CD4-positive, alpha-beta T cell treated with Interferon alpha-2 for 1 hour (primary cell): ENCODE measurements at regions not wholly inside any gene's neighbourhood (a gene's known extent, or its start where the extent isn't known, plus 50 kb on each side); places are given as distances from the start of the nearest gene placed in this dataset.
"Not testable (repeated sequence)": the region's sequence is repeated elsewhere in the genome, so short reads cannot be mapped to it uniquely, and the experiment has no call there.

Experiments used
- DNase-seq, 2 donors: peaks; one replicate each; pipeline ENCODE4 v3.0.0-alpha.2; 2020 to 2022

DNA sequence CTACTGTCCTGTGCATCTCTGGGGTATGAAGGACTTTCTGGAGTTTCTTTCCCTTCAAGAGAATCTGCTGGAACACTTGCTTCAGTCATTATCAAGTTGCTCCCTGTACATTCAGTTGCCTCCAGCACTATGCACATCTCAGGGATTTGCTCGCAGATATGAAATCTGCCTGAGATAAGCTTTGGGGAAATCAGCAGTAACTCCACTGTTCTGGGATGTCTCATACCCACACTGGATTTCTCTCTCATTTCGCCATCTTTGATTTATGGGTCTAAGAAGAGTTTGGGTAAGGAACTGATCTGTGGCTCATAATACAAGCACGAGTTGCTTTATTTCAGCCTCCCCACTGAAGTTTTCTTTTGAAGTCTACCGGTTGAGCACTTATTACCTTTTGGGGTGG, 585.6 kb downstream of the PSAT1 start:
- DNase-seq, result no peak

DNA sequence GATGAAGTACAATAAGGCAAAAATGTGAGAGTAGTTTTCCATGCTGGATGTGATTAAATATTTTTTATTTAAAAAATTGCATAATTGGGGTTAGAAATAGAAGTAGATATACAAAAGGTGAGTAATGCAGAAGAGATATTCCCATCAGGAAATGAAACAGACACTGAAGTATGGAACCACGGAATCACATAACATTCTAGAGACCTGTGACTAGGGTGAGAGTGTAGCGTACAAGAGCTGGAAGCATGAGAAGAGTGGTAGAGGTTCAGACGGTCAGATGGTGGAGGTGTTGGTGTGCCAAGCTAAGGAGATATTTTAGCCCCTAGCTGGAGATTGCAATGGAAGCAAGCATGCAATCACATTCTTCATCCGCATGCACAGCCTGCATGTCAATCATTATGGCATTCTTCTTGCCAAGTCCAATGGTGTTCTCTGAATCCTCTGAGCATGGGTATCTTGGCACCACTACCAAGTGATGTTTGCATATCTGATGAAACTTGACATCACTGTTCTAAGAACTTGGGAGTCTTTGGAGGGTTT, 587.8 kb downstream of the PSAT1 start:
- no peak for DNase-seq

DNA sequence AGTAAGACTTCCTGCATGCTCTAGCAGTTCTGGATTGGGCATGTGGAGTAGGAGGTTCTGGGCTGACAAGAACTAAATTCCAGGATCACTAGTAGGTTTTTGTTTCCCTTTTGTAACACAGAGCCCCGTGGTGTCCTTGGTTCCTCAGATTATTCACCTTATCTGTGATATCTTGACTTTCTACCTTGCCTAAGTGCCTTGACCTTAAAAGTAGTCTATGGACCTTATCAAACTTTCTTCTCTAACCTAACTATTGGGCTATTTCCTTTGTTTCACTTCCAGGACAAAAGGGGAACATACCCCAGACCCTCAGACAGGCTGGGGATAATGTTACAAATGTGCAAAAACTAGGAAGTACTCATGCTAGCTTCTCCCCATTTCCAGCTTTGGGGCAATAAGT, 595.3 kb downstream of the PSAT1 start:
- no peak for DNase-seq

DNA sequence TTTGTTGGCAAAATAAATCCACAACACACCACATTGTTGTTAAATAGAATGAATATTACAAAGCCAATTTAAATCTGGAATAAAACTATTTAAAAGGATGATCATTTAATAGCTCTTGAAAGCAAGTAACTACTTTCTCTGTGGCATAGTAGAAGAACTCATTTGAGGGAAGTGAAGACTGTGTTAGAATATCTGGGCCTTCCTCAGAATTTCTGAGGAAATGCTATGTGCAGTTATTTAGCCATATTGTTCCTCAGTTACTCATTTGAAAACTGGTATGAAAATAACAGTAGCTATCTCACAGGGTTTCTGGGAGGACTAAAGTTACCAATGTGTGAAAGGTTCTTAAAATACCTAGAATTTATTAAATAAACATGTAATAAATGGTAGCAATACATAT, 595.8 kb downstream of the PSAT1 start:
- DNase-seq, result no peak

DNA sequence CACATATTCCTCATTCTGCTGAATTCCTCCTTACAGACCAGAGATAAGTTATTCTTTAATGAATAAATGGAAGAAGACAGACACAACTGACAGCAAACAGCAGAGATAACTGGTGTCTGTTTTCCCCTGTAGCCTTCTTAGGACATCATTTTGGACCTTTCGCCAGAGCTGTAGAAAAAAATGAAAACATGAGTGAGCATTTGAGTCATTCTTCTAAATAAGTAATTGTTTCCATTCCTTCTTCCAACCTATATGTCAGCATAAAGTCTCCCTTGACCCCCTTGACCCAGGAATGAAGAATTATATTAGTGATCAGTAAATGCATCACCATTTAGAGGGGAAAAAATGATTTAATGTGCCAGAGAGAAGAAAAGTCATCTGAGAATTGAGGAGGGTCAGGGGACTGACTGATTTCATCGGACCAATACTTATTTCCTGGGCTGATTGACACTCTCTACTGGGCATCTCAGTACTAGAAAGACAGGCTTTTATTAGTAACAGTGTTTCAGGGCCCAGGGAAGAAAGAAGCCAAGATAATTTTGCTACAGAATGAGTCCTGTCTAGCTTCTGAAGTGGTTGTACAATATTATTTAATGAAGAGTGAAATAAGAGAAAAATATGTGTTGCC, 597.0 kb downstream of the PSAT1 start:
- no peak for DNase-seq

DNA sequence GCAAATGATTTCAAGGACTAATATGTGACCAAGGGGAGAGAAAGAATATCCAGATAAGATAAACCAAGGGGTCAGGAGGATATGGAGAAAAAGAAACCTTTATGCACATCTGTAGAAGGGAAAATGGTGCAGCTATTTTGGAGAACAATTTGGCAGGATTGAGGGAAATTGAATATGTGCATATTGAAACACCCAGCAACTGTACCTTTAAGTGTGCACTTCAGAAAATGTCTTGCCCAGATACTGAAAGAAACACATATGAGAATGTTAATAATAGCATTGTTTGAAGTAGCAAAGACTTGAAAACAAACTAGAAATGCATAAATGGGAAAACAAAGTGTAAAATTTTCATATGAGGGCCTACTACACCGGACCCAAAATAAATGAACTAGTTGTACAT, 599.6 kb downstream of the PSAT1 start:
- no peak for DNase-seq

DNA sequence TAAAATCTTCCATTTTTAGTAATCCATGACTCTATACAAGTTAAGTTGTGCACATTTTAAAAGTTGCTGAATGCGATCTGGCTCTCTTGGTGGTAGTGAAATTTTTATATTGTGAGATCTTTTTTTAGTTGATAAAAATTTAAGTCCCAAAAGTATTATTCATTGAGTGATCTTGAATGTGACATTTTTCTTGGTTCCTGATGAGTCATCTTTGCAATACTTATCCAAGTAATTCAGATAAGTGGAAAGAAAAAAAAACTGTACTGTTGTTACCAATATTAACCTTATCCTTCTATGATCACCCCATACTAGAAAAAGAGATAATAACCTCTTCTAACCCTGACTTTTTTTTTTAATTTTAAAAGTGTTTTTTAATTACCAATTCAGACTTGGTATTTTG, 601.3 kb downstream of the PSAT1 start:
- DNase-seq, result no peak

DNA sequence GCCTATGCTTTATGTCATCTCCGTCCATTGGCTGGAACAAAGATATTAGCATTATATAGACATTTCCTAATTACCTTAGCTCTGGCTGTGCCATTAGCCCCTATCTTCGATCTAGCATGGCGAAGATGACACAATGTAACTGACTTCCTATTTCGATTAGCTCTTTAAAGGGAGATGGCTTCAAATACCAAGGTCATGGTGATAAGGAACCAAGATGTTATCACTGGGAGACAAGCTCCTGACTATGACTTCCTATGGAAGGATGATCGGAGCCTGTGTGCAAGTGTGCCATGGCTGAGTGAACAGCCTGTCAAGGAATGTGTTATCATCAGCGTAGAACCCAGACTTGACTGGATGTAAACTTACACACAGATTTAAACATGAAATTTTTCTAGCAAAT, 602.1 kb downstream of the PSAT1 start:
- no peak for DNase-seq

DNA sequence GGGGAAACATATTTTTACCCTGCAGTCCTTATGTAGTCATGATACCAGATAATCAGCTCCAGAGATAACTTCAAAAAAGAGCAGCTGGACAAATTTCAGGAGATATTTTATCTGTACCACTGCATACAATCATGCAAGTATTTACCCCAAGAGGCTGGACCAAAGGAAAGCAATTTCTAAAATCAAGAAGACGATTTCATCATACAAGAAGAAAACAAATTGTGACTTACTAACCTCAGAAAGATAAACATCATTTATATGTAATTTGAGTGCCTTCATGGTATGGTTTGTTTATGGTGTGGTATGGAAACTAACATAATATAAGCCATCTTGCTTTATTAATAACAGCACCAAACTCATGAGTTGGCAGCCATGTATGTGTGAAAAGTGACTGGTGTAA, 603.6 kb downstream of the PSAT1 start:
- DNase-seq, result no peak

DNA sequence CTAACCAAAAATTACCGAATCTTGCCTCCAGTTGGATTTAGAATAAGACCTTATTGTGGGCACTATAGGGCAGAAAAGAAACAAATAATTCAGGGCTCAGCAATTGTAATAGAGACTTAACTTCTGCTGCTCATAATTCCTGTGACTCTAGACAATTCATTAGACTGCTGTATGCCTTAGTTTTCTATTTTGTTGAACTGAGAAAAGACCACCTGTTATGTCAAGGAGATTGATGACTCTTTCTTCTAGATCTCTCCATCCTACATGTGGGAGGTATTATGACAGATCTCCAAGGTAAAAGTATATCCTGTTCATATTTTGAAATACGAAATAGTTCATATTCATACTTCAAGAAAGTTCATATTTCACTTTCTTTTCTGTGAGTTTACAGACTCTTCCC, 605.1 kb downstream of the PSAT1 start:
- no peak for DNase-seq

DNA sequence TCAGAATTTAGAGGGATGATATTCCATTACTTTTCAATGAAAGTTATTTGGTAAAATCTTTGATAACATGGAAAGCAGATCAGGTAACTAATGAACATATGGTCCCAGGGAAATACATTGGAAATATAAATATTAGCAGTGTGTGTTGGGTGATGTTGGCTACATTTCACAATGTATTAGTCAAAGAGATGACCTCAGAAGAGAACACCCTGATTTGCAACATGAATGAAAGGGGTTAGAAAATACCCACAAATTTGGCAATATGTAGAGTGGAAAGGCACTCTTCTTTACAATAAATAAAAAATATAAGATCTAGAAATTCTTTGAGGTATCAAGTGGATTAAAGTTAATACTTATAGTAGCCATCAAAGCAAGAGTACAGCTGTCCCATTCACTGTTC, 606.7 kb downstream of the PSAT1 start:
- DNase-seq, result no peak

DNA sequence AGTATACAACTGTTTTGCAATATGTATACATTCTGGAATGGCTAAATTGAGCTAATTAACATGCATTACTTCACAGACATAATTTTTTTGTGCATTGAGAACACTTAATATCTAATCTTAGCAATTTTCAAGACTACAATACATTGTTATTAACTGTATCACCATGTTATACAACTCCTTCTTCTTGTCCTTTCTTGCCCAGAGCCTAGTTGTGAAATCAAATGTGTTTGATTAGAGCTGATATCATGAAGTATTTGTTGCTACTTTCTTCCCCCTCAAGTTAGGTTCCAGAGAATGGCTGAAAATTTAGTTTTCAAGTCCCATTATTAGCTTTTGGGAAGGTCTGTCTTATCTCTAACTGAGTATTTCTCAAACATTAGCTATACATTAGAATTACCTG, 607.8 kb downstream of the PSAT1 start:
- DNase-seq, result no peak

DNA sequence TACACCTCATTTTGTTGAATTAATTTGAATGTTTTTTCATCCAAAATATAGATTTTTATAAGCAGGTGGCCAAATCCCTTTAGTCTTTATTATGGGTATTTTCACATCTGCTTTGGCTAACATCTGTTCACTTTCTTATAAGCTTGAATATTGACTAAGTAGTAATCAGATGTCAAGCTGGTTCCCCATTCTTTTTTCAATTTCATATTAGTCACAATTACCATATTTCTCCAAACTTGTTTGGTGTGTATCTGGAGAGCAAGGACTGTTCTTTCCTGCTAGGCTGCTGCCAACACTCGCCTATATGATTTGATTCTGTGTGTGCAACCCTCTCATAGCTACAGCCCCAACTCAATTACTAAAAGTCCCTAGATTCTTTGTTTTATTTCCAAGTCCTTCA, 608.5 kb downstream of the PSAT1 start:
- DNase-seq, result no peak

DNA sequence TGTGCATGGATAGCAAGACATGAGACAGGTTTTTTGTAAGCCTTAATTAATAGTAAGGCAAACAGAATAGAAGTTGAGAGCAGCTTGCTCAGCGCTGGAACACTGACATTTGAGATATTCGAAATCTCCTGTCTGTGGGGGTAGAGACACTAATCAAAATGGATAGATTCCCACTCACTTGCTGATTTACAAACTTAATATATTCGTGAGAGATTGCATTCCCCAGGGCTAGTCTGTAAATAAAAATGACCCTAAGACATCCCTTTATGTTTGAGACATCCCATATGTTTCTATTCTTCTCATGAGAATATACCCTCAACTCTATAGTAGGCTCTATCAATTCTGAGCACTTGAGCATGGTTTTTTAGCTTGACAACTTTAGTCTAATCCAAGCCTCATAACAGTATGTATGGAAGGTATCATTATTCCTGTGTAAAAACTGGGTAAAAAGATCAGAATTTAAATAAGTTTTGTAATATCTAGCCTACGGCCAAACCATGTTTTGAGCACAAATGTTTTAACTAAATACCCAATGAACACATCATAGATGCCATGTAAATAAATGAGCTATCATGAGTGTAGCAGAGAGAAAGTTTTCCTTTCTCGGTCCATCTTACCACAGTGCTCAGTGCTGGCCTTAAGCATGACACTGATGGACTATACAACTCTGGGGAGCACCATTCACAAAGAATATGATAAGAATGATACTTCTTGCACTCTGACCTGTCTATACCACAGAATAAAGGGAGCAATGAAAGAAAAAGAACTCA, 609.2 kb downstream of the PSAT1 start:
- DNase-seq, result no peak

DNA sequence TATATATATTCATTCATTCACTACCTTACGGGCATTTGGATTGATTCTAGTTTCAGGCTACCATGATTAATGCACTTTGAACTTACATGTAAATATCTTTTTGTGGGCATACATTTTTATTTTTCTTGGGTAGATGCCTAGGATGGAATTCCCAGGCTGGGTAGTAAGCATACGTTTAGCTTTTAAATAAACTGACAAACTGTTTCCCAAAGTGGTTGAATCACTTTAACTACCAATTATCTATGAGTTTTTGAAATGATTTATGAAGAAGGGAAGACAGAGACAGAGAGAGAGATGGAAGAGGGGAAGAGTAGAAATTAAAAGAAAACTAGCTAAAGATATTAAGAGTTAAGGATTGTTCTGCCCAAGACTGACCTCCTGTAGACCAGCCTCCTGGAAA, 612.6 kb downstream of the PSAT1 start:
- no peak for DNase-seq

DNA sequence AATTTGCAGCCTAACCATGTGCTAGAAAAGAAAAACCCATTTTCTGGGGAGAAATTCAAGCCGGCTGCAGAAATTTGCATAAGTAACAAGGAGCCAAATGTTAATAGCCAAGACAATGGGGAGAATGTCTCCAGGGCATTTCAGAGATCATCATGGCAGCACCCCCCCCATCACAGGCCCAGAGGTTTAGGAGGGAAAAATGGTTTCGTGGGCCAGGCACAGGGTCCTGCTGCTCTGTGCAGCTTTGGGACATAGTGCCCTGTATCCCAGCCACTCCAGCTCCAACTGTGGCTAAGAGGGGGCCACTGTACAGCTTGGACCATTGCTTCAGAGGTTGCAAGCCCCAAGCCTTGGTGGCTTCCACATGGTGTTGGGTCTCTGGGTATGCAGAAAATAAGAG, 620.0 kb downstream of the PSAT1 start:
- not testable (repeated sequence) for DNase-seq

DNA sequence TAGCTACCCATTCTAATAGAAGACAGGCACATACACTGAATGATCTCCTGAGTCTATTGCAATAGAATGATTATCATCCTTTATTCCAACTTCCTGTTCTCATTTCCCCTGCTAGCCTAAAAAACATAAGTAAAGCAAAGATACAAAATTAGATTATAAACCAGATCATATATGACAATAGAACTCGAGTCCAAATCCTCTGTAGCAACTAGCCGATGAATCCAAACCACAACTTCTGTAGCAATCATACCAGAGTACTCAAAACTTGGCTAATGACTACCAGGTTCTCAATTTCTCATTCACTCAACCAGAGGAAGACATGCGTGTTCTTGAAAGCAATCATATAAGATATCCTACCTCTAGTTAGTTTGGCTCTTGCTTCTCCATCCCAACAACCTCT, 622.1 kb downstream of the PSAT1 start:
- no peak for DNase-seq

DNA sequence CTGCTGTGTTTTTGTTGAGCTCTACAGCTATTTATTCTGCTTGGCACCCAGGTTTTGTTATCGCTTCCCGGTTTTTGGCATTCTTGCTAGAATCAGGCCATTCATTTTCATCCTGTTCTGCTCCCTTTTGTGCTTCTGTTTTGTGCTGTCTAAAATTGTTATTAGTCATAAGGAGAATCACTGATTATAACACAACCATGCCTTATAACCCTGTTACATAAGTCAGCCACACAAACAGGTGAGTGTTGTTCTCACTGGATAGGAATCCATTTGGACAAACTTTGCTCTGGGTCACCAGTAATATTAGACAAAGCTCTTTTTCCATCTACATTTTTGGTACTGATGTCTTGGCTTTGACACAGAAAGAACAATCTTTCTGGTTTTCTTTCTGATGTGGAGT, 622.8 kb downstream of the PSAT1 start:
- no peak for DNase-seq

DNA sequence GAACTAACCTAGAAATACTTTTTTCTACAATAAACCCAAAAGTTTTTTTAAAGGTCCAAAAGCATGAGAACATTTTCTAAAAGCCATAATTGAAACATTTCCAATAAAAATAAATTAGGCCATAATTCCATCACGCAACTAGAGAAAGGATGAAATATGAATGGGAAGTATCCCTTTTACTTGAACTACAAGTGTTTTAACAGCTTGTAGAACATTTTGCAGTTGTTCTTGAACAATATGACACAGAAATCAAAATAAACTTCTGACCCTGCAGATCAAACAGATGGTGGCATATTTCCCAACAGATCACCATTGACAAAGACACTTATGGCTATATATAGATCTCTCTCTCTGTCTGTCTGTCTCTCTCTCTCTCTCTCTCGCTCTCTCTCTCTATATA, 624.4 kb downstream of the PSAT1 start:
- no peak for DNase-seq

DNA sequence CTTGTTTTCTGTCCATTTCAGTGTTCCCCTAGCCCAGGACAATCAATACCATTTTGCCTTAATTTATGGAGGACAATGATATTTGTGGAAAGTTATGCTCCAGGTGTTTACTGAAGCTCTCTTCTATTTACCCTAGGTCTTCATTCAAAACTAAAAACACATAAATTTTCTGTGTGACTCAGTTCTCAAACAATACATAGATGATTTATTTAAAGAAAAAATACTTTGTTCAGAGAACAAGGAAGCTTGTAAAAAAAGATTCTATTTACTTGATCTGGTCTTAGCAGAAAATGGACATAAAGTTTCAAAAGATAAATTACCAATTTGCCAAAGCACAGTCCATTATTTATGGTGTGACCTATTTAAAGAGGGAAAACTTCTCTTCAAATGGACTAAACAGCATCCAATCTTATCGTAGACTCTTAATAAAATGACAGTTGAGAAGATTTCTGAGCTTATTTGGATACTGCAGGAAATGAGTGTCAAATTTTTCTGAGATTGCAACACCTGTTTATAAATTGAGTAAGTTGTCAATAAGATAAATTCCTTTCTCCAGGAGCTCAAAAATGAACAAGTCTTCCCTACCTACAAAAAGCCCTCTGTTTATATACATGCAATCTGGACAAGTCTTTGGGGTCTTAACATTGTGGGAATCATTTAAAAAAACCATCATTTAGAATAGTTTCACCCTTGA, 627.2 kb downstream of the PSAT1 start:
- DNase-seq, result no peak

DNA sequence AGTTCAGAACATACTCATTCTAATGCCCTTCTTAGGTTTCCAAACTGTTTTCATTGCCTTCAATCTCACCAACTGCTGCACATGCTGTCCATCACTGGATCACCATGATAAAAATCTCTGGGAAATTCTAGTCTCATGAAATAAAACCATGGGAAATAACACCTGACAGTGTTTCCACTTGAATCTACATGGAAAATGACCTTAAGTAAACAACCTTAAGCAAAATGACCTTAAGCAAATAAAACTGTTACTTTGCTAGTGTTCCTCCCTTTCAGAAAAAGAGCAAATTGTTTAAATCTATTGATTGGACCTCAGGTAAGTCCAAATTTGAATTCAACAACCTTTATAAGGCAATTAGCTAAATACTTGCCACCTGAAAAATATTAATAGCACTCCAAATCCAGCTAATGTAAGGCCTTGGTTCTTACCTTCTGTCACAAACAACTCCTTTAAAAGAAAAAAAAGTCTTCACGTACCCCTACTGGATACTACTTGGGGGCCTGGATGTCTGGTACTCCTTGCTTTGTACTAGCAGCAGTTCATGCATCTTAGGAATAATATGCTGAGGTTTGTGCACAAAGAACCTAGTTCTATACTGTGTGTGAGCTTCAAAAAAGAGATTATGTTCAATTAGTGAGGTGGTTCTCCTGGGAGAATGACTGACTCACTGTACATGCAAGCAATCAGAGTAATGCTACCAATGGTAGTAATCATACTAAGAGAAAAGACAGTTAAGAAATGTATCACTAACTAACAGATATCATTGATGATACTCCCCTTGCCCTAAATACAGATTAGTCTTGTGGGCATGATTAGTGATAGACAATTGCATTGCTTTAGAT, 630.4 kb downstream of the PSAT1 start:
- DNase-seq, result no peak

DNA sequence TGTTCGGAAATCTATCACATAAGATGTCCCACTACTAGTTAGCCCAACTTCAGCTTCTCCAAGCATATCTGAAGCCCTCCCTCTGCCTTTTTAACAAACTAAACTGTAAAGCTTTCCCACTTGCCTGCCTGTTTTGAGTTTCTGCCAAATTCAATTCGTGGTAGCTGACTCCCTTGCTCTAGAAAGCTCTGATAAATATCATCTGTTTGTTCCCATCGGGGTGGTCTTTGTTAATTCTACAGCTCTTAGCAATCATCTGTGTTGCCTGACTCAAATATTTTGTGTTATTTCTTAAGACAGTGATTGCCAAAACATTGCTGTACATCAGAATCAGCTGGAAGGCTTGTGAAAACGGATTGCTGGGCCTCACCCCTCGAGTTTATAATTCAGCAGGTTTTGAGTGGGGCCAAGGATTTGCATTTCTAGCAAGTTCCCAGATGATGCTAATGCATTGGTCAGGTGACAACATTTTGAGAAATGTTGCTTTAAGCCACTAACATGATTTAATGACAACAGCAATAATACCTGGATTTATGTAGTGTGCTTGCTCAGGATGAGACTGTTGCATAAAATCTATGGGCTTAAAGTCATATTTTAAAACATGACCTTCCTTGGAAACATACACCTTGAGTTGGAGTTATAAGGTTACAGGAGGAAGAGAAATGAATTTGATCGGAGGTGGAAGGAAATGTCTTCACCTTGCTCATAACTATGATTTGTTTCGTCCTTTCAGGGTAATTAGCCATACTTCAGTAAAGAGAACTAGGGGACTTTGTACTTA, 631.9 kb downstream of the PSAT1 start:
- no peak for DNase-seq
